ENCODE measurements at regions not wholly inside any gene's neighbourhood (a gene's known extent, or its start where the extent isn't known, plus 50 kb on each side); places are given as distances from the start of the nearest gene placed in this dataset.

DNA sequence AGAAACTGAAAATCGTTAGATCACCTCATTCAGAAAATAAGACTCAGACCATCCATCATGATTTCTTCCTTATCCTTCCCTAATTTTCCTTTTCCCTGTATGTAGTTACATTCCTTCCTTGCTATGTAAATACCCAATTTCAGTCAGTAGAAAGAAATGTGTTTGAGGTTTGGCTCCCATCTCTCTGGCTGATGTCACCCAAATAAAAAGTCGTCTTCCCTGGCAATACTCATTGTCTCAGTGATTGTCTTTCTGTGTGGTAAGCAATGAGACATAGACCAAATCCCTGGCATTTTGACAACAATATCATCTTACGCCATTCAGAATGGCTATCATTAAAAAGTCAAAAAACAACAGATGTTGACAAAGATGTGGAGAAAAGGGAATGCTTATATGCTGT lies 303.9 kb upstream of the EDIL3 start:
- TF ChIP-seq, protein P1, sequence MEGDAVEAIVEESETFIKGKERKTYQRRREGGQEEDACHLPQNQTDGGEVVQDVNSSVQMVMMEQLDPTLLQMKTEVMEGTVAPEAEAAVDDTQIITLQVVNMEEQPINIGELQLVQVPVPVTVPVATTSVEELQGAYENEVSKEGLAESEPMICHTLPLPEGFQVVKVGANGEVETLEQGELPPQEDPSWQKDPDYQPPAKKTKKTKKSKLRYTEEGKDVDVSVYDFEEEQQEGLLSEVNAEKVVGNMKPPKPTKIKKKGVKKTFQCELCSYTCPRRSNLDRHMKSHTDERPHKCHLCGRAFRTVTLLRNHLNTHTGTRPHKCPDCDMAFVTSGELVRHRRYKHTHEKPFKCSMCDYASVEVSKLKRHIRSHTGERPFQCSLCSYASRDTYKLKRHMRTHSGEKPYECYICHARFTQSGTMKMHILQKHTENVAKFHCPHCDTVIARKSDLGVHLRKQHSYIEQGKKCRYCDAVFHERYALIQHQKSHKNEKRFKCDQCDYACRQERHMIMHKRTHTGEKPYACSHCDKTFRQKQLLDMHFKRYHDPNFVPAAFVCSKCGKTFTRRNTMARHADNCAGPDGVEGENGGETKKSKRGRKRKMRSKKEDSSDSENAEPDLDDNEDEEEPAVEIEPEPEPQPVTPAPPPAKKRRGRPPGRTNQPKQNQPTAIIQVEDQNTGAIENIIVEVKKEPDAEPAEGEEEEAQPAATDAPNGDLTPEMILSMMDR (conservative IDR thresholded peaks at IDR 0.05): no peak
- H2BK15ac ChIP-seq (ENCODE audit: low read depth, low read length): no peak overlapping the region
- H3K18ac ChIP-seq (ENCODE audit: insufficient read length, low read depth, low read length): no peak overlapping the region

More for the DNA sequence above, 303.9 kb upstream of the EDIL3 start:
- H3K36me3 Mint-ChIP-seq (ENCODE audit: insufficient read depth in 1 of 3, low read depth in 3 of 3): no peaks in the 10 kb centered on the region; a peak in 1 of 7 replicates
- no peak overlapping the region for H4K91ac ChIP-seq (ENCODE audit: insufficient read length, low read depth, low read length)
- no peak overlapping the region for H2BK5ac ChIP-seq (ENCODE audit: insufficient read length, low read length)
- no peak overlapping the region for H3K4me3 Mint-ChIP-seq
- no peak overlapping the region for H2AFZ ChIP-seq (ENCODE audit: low read length)
- H3K9me3 ChIP-seq (ENCODE audit: control insufficient read depth, low read depth, low read length): no peaks in the 10 kb centered on the region
- peaks cover 0 to 2% of the 10 kb centered on the region in 2 experiments; a peak in 1 of 5 replicates for H3K9me3 Mint-ChIP-seq
- H2AK5ac ChIP-seq (ENCODE audit: insufficient read length, low read length): no peak overlapping the region
- H3K27me3 ChIP-seq (ENCODE audit: insufficient read depth, low read length): no peaks in the 10 kb centered on the region
- H3T11ph ChIP-seq (ENCODE audit: low read length): no peak overlapping the region
- no CpG with 5 or more reads among the region's 3 CpGs for WGBS (ENCODE audit: extremely low coverage, insufficient read length, low lambda C conversion rate)
- H3K14ac ChIP-seq (ENCODE audit: insufficient read depth, low read length): no peak overlapping the region
- H2BK120ac ChIP-seq (ENCODE audit: low read depth, low read length, poor library complexity, severe bottlenecking): no peak overlapping the region
- H3K4me2 ChIP-seq (ENCODE audit: insufficient read depth, insufficient read length, low read length): no peak overlapping the region
- H3K79me1 ChIP-seq (ENCODE audit: insufficient read depth, low read depth, low read length, poor library complexity, severe bottlenecking): no peaks in the 10 kb centered on the region
- no peak overlapping the region for H3K27ac ChIP-seq (ENCODE audit: insufficient read length, low read depth, low read length)
- no peak overlapping the region for H3K27ac Mint-ChIP-seq
- no peak for DNase-seq
- no peak overlapping the region for H3K23ac ChIP-seq (ENCODE audit: insufficient read length, low read depth, low read length)
- H3K4ac ChIP-seq (ENCODE audit: low read depth, low read length): no peak overlapping the region
- no peaks in the 10 kb centered on the region for H3K79me2 ChIP-seq (ENCODE audit: insufficient read depth, low read length)
- H2BK12ac ChIP-seq (ENCODE audit: insufficient read length, low read depth, low read length): no peak overlapping the region
- H2BK20ac ChIP-seq (ENCODE audit: low read depth, low read length, poor library complexity, severe bottlenecking): no peak overlapping the region
- H3K4me1 Mint-ChIP-seq: peaks cover 3 to 8% of the 10 kb centered on the region in 2 experiments
- H3K4me1 ChIP-seq (ENCODE audit: insufficient read depth, low read length): no peaks in the 10 kb centered on the region
- no peaks in the 10 kb centered on the region for H3K27me3 Mint-ChIP-seq (ENCODE audit: low read depth)
- no peak overlapping the region for H4K8ac ChIP-seq (replicated peaks; ENCODE audit: insufficient read length, low read depth, low read length)
- H4K5ac ChIP-seq (ENCODE audit: insufficient read length, low read depth, low read length): no peak overlapping the region
- no peaks in the 10 kb centered on the region for H4K20me1 ChIP-seq (ENCODE audit: control insufficient read depth, insufficient read depth, insufficient read length)
- H3K23me2 ChIP-seq (ENCODE audit: insufficient read length, low read depth, low read length, poor library complexity, severe bottlenecking): no peaks in the 10 kb centered on the region
- no peak overlapping the region for H3K56ac ChIP-seq (ENCODE audit: insufficient read length, low read depth, low read length)
- H3K9ac ChIP-seq (ENCODE audit: extremely low read depth, insufficient read length, low read length): no peak overlapping the region
